Effector CD8-positive, alpha-beta T cell (primary cell): ENCODE measurements at regions not wholly inside any gene's neighbourhood (a gene's known extent, or its start where the extent isn't known, plus 50 kb on each side); places are given as distances from the start of the nearest gene placed in this dataset.

Source experiments
- DNase-seq: peaks from one replicate; lab custom pipeline; 2025; lab: John Stamatoyannopoulos, UW

- no peak for DNase-seq
Observed at GRCh38 chr2:9738535-9739496, 104.5 kb upstream of the TAF1B start.

- peak; percentile 25 for DNase-seq
Observed at GRCh38 chr2:9739531-9739964, 103.7 kb upstream of the TAF1B start.

DNA sequence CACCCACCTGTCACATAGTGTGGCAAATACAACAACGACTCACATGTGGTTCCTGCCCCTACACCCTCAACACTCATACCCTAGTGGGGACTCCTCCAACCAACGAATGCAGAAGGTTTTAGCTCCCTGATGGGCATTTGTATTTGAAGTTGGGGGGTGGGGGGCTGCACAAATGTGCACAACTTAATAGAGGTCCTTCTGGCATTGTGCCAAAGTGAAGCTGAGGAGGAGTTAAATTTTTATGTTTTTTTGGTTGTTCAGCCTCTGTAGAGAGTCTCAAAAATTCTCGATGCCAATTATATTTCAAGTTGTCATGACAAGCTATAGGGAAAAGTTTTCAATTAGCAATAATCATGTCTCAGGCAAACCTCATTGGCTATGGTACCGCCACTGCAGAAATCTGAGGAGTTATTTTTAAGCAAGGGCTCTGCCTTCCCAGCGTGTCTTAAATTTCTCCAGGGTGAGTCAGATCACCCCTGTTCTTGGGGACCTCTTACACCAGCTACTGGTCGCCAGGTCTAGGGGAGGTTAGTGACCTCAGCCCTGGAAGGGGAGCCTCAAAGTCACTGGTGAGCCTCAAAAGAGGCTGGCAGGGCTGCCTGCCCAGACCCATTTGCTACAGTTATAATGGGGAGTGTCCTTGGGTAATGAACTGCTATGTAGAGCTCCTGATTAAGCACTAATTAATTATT lies 102.7 kb upstream of the TAF1B start:
- no peak for DNase-seq

- no peak for DNase-seq
Observed at GRCh38 chr2:9741110-9741509, 102.2 kb upstream of the TAF1B start.

DNA sequence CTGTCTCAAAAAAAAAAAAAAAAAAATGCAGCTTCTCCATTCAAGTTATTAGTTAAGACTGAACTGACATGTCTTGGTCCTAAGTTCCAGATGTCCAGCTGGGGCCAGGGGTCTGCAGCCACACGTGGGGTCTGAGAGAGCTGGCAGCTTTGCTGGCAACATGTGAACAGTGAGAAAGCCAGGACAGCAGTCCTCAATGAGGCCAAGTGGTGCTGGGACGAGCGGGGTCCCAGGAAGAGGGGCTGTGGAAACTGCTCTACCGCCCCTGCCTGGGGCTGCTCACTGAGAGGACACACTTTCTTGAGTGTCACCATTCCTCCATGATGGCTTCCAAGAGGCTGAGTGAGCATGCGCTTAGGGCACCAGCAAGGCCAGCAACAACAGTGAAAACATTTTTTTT lies 100.7 kb upstream of the TAF1B start:
- no peak for DNase-seq

DNA sequence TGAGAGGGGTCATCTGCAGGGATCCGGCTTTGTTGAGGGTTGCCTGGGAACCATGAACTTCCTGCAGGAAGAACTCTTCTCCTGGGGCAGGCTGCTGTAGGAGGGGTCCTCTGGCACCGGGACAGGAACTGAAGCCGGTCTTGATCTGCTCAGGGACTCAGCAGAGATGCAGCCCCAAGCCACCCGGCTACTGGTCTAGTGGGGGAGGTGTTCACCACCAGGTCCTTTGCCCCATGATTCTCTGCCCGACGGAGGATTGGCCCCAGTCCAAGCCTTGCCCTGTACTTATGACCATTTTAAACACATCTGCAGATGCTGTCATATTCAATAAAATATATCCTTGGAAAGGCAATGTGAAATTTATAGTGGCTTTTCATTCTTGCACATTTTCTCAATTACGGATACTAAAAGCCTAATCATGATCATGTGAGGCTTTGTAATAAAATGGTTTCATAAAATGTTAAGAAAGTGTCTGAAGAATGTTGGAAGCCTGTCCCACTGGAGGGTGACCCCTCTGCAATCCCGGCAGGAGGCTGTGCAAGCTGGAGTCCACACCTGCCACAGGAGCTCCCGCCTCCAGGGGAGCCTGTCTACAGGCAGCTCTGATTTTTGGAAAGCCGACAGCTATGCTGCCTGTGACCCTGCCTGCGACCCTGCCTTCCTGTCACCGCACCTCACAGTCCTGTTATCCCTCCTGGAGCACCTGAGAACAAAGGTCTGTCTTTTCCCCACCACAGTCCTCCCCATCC lies 98.8 kb upstream of the TAF1B start:
- DNase-seq = no peak

GRCh38 chr2:9745153-9745899 lies 97.9 kb upstream of the TAF1B start:
- no peak for DNase-seq

- no peak for DNase-seq
Observed at GRCh38 chr2:9747396-9747795, 95.9 kb upstream of the TAF1B start.

GRCh38 chr2:9748577-9748976 lies 94.7 kb upstream of the TAF1B start:
- no peak for DNase-seq

DNA sequence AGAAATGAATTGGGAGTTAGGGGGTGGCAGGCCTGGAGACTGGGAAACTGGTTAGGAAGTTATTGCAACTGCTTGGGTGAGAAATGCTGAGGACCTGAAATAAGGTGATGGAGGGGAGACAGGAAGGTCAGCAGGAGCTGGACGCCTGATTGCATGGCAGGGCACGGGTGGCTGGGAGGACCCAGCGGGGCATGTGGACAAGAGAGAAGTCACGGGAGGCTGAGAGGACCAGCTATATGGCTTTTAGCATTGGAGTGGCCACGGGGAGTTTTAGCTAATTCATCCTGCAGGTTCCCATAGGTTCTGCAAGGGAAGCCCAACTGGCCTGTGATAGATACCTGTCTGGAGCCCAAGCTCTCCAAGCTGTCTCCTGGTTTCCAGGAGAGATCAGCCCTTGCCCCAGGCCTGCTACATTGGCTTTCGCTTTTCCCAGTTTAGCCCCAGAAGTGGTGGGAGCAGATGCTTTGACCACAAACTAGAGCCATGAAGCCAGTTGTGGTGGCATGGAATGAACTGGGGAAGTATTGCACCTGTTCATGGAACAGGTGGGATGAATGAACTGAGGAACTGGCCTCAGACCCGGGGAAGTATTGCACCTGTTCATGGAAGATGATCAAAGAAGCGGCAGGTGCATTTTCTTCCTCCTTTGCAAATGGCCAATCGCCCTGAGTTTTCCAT lies 93.6 kb upstream of the TAF1B start:
- no peak for DNase-seq

- DNase-seq = no peak
Observed at GRCh38 chr2:9750224-9751215, 92.8 kb upstream of the TAF1B start.

DNA sequence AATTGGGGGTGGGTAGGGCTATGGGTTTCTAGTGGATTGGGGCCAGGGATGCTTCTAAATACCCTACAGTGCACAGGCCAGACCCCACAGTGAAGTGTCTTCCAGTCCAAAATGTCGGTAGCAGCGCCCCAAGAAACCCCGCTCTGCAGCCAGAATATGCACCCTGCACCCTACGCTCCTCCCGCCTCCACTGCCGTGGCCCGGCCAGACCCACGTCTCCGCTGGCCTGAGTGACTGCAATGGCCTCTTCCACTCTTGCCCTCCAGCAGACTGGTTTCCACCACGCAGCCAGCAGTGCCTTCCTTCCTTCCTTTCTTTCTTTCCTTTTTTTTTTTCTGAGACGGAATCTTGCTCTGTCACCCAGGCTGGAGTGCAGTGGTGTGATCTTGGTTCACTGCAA lies 91.4 kb upstream of the TAF1B start:
- DNase-seq = no peak

- no peak for DNase-seq
Observed at GRCh38 chr2:9752441-9753275, 90.6 kb upstream of the TAF1B start.

DNA sequence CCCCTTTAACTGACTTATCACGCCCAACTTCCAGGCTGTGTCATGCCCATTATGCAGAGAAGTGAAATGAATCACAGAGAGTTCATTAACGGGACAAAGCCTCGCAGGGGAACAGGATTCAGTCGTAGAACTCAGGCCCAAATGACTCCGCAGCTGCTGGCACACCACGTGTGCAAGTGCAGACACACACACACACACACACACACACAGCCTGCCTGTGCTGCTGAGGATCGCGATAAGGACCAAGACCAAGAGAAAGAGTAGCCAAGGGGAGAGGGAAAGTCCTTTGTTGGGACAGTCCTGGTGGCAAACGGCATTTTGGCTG lies 90.0 kb upstream of the TAF1B start:
- DNase-seq = no peak

DNA sequence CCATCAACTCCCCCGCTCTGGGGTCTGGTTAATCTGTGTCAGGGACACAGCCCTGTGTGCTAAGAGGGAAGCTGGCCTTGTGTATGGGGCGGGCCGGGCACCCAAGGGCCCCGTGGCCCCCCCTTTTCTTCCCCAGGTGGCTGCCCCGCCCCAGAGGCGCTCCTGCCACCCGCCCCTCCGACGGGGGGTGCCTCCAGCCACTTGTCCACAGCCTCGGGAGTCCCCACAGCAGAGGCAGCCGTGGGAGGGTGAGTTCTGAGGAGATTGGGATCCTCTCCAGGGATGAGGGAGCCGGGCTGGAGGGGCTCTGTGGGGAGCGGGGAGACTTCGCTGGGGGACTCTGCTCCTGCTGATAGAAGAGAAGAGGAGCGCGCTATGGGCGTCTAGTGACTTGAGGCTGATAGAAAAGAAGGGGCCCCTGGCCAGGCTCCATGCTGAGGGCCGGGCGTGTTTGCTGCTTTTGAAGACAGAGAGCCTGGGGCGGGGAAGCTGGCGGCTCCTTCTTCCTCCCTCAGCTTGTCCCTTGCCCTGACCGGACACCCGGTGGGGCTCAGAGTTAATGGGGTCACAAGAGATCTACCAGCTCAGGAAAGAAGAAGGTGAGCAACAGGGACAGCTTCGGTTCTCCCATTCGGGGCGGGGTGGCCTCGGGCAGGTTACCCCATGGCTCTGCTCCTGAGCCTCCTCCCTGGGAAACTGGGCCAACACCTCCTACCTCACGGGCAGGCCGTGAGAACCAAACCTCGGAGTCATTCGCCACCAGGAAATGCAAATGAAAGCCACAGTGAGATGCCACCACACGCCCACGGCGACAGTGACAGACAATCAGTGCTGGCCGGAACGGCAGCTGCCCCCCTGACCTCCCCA lies 89.4 kb upstream of the TAF1B start:
- DNase-seq = no peak

- DNase-seq = no peak
Observed at GRCh38 chr2:9754532-9754887, 88.8 kb upstream of the TAF1B start.

GRCh38 chr2:9755008-9755407 lies 88.3 kb upstream of the TAF1B start:
- DNase-seq = no peak

DNA sequence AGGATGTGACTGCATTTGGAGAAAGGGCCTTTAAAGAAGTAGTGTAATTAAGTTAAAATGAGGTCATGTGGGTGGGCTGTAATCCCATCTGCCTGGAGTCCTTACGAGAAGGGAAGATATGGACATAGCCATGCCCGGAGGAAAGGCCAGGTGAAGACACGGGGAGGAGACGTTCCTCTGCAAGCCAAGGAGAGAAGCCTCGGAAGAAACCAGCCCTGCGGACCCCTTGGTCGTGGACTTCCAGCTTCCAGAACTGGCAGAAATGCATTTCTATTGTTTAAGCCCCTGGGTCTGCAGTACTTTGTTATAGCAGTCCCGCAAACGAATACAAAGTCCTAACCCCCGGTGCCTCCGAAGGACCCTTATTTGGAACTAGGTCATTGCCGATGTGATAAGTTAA lies 87.6 kb upstream of the TAF1B start:
- DNase-seq = no peak
